GM12801 (cell line): ENCODE measurements at regions not wholly inside any gene's neighbourhood (a gene's known extent, or its start where the extent isn't known, plus 50 kb on each side); places are given as distances from the start of the nearest gene placed in this dataset.

Experiments
- TF ChIP-seq, protein P1 (sequence below): IDR thresholded peaks from one replicate; pipeline ENCODE4 v1.5.1; 2011; ENCODE audit warnings: control low read depth; ENCODE audit not compliant: insufficient read length; ENCODE audit errors: extremely low read depth

DNA sequence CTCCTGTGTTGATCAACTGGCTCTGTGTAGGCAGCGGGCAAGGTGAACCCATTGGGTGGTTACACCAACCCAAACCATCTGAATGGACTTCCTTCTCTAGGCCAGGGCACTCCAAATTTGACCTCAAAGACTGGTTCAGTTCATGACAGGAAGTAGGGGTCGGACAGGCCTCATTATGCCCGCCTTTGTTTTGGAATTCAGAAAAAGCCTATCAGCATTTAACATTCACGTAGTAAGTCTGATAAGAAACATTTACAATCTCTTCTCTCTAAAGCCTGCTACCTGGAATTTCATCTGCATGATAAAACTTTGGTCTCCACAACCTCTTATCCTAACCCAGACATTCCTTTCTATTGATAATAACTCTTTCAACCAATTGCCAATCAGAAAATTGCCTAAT lies 97.1 kb upstream of the ETV3 start:
- TF ChIP-seq, protein P1, sequence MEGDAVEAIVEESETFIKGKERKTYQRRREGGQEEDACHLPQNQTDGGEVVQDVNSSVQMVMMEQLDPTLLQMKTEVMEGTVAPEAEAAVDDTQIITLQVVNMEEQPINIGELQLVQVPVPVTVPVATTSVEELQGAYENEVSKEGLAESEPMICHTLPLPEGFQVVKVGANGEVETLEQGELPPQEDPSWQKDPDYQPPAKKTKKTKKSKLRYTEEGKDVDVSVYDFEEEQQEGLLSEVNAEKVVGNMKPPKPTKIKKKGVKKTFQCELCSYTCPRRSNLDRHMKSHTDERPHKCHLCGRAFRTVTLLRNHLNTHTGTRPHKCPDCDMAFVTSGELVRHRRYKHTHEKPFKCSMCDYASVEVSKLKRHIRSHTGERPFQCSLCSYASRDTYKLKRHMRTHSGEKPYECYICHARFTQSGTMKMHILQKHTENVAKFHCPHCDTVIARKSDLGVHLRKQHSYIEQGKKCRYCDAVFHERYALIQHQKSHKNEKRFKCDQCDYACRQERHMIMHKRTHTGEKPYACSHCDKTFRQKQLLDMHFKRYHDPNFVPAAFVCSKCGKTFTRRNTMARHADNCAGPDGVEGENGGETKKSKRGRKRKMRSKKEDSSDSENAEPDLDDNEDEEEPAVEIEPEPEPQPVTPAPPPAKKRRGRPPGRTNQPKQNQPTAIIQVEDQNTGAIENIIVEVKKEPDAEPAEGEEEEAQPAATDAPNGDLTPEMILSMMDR: no peak

DNA sequence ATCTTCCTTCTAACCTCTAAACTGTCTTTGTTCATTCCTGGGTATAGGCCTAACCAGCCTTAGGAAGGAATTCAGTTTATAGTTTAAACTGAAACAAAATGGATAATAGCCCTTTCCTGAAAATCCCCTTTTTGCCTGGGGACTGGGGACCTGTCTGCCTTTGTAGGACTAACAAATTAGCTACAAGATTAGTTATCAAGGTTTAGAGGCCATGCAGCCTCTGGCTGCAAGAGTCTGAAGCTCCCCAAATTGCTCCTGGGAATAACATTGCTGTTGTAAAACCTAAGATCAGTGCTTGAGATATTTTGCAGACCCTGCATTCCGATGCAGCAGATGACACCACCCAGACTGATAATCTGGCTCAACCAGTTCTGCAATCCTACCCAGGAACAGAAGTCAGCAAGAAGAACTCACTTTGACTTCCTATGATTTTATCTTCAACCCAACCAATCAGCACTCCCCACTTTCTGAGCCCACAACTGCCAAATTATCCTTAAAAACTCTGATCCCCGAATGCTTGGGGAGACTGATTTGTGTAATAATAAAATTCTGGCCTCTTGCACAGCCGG lies 96.6 kb upstream of the ETV3 start:
- TF ChIP-seq, protein P1: no peak

DNA sequence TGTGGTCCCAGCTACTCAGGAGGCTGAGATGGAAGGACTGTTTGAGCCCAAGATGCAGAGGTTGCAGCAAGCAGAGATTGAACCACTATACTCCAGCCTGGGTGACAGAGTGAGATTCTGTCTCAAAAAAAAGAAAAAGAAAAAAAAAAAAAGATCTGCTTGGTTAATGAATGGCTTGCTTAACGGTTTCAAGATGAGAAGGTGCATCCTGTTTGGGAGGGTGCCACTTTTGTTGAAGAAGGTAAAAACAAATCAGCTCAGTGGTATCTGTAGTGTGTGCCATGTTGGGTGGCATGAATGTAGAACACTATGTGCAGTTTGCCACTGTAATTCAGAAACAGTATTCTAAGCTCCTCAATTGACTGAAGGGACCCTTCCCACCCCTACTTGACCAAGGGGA lies 94.9 kb upstream of the ETV3 start:
- TF ChIP-seq, protein P1: no peak

DNA sequence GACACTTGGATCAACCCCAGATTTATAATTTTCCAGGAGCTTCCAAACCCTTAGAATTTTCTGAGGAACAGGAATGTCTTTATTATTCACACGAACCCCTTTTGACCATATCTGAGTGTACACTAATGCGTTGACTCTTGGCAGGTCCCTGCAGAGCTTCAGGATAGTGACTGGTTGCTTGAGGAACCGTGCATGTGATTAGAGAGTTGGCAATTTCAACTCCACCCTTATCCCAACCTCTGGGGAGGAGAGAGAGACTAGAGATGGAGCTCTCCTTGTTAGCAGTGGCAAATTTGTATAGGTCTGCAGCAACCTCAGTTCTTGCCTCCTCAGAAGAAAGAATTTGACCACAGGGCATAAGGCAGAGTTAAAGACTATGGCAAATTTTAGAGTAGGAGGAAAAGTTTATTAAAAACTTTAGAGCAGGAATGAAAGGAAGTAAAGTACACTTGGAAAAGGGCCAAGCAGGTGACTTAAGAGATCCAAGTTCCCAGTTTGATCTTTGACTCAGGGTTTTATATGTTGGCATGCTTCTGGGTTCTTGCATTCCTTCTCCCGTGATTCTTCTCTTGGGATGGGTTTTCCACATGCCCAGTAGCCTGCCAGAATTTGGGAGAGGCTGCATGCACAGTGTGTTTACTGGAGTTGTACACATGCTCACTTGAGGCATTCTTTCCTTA lies 93.8 kb upstream of the ETV3 start:
- TF ChIP-seq, protein P1: no peak

DNA sequence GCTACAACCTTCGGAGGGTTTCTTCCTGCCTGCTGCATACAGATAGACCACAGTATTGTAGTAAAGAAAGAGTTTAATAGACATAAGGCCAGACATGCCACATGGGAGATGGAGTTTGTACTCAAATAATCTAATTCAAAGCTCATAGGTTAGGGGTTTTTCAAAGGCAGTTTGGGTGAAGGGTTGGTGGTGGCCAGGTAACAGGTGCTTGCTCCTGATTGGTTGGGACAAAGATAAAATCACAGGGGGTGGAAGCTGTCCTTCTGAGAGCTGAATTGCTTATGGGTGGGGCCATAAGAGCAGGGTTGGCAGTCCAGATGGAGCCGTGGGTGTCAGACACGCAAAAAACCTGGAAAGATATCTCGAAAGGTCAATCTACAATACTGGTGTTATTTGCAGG lies 92.3 kb upstream of the ETV3 start:
- TF ChIP-seq, protein P1: no peak

DNA sequence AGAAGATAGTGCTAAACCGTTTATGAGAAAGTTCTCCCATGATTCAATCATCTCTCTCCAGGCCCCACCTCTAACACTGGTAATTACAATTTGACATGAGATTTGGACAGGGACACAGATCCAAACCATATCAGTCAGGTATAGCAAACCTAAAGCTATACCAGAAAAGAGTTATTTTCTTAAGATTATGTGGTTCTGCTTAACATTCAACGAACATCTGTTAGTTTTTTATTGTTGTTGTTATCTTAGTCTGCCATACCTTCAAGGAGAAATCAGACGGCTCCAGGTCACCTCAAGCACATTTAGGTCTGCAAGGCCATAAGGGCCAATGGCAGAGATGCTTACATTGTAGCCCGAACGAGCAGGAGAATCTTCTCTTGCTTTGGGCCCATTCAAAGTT lies 89.5 kb upstream of the ETV3 start:
- TF ChIP-seq, protein P1: no peak

DNA sequence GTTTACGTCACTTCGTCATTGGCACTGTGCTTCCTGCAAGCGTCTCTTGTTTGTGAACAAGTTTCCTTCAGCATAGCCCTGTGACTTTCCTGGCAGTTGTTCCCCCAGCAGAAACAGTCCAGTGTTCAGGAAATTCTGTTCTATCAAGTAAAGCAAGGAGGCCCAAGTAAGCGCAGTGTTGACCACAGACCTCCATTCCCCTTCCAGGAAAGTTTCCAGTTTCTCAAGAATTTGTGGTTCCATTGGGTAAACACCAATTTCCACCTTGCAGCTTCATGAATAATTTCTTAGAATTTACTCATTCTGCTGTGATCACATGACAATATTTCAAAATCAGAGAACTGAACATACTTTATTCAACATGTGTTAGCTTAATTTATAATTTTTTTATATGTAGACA lies 88.5 kb upstream of the ETV3 start:
- TF ChIP-seq, protein P1: no peak
